ENCODE measurements at regions not wholly inside any gene's neighbourhood (a gene's known extent, or its start where the extent isn't known, plus 50 kb on each side); places are given as distances from the start of the nearest gene placed in this dataset.
"Not testable (repeated sequence)": the region's sequence is repeated elsewhere in the genome, so short reads cannot be mapped to it uniquely, and the experiment has no call there.

DNA sequence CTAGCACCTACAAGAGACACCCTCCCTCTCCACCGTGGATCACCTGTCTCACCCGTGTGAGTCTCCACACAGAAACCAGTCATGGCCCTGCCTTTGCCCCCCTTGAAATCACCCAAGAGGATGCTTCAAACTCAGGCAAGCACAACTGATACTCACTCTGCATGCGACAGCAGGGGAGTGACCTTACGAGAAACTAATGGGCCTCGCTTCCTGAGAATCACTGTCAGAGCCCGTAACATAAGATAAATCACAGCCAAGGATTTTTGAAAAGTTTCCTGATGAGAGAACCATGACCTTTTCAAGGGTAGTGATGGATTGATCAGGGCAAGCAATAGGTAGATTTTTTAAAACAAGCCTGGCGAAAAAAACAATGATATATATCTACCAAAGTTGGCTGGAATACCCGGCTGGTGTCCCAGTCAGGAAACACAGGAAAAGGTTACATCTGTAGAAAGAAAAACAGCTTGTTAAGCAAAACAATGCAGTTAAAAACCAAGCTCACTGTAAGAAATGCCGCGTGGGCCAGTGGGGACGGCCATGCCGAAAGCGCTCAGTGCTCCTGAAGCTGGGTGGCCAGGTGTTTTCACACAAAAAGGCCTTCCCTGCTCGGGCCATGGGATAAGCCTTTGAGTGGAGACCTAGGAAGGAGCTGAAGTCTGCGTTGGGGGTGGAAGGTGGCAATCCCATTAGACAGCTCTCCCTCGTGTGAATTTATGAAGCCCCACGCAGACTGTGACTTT is 388.6 kb upstream of the FRG1 start:
- TF ChIP-seq EP300 (IDR thresholded peaks at IDR 0.05); JUNB (IDR thresholded peaks at IDR 0.05); CHD4 (IDR thresholded peaks at IDR 0.05; ENCODE audit: borderline replicate concordance): not testable (repeated sequence)
- TF ChIP-seq, protein P1, sequence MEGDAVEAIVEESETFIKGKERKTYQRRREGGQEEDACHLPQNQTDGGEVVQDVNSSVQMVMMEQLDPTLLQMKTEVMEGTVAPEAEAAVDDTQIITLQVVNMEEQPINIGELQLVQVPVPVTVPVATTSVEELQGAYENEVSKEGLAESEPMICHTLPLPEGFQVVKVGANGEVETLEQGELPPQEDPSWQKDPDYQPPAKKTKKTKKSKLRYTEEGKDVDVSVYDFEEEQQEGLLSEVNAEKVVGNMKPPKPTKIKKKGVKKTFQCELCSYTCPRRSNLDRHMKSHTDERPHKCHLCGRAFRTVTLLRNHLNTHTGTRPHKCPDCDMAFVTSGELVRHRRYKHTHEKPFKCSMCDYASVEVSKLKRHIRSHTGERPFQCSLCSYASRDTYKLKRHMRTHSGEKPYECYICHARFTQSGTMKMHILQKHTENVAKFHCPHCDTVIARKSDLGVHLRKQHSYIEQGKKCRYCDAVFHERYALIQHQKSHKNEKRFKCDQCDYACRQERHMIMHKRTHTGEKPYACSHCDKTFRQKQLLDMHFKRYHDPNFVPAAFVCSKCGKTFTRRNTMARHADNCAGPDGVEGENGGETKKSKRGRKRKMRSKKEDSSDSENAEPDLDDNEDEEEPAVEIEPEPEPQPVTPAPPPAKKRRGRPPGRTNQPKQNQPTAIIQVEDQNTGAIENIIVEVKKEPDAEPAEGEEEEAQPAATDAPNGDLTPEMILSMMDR (IDR thresholded peaks at IDR 0.05) = not testable (repeated sequence)
- TF ChIP-seq, protein P2, sequence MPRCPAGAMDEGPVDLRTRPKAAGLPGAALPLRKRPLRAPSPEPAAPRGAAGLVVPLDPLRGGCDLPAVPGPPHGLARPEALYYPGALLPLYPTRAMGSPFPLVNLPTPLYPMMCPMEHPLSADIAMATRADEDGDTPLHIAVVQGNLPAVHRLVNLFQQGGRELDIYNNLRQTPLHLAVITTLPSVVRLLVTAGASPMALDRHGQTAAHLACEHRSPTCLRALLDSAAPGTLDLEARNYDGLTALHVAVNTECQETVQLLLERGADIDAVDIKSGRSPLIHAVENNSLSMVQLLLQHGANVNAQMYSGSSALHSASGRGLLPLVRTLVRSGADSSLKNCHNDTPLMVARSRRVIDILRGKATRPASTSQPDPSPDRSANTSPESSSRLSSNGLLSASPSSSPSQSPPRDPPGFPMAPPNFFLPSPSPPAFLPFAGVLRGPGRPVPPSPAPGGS (IDR thresholded peaks at IDR 0.05) = not testable (repeated sequence)

Data from A549 (cell line).